HG02884 (cell line): ENCODE measurements at regions not wholly inside any gene's neighbourhood (a gene's known extent, or its start where the extent isn't known, plus 50 kb on each side); places are given as distances from the start of the nearest gene placed in this dataset.
"Not testable (repeated sequence)": the region's sequence is repeated elsewhere in the genome, so short reads cannot be mapped to it uniquely, and the experiment has no call there.

ENCODE experiments used
- ATAC-seq: cut with Tn5 transposase; IDR thresholded peaks from one replicate; pipeline ENCODE4 v1.9.1; 2021; ENCODE audit warnings: mild to moderate bottlenecking, moderate library complexity; ENCODE audit not compliant: unreplicated experiment

- ATAC-seq: no peak
Observed at GRCh38 chr9:2489838-2490314, 131.7 kb upstream of the VLDLR start.

GRCh38 chr9:2492161-2492560, 129.4 kb upstream of the VLDLR start:
- no peak for ATAC-seq

- no peak for ATAC-seq
Observed at GRCh38 chr9:2493109-2493508, 128.5 kb upstream of the VLDLR start.

- ATAC-seq: no peak
Observed at GRCh38 chr9:2493529-2493928, 128.1 kb upstream of the VLDLR start.

GRCh38 chr9:2494562-2494961, 127.0 kb upstream of the VLDLR start:
- no peak for ATAC-seq

GRCh38 chr9:2495221-2496005, 126.2 kb upstream of the VLDLR start:
- ATAC-seq: no peak

GRCh38 chr9:2496169-2496568, 125.4 kb upstream of the VLDLR start:
- no peak for ATAC-seq

- ATAC-seq: no peak
Observed at GRCh38 chr9:2496934-2497333, 124.7 kb upstream of the VLDLR start.

GRCh38 chr9:2497666-2498400, 123.8 kb upstream of the VLDLR start:
- ATAC-seq: no peak

GRCh38 chr9:2502210-2502609, 119.4 kb upstream of the VLDLR start:
- ATAC-seq: no peak

- no peak for ATAC-seq
Observed at GRCh38 chr9:2502760-2503159, 118.8 kb upstream of the VLDLR start.

- ATAC-seq: no peak
Observed at GRCh38 chr9:2506321-2506720, 115.3 kb upstream of the VLDLR start.

- ATAC-seq: no peak
Observed at GRCh38 chr9:2523591-2523990, 98.0 kb upstream of the VLDLR start.

- no peak for ATAC-seq
Observed at GRCh38 chr9:2524601-2525000, 97.0 kb upstream of the VLDLR start.

- ATAC-seq: no peak
Observed at GRCh38 chr9:2525147-2525546, 96.4 kb upstream of the VLDLR start.

- ATAC-seq: no peak
Observed at GRCh38 chr9:2526071-2526828, 95.3 kb upstream of the VLDLR start.

GRCh38 chr9:2531481-2531880, 90.1 kb upstream of the VLDLR start:
- no peak for ATAC-seq

GRCh38 chr9:2536511-2536910, 85.1 kb upstream of the VLDLR start:
- ATAC-seq: no peak

- no peak for ATAC-seq
Observed at GRCh38 chr9:2545881-2546490, 75.6 kb upstream of the VLDLR start.

GRCh38 chr9:2555899-2556600, 65.5 kb upstream of the VLDLR start:
- not testable (repeated sequence) for ATAC-seq
